ENCODE measurements at regions not wholly inside any gene's neighbourhood (a gene's known extent, or its start where the extent isn't known, plus 50 kb on each side); places are given as distances from the start of the nearest gene placed in this dataset.

DNA sequence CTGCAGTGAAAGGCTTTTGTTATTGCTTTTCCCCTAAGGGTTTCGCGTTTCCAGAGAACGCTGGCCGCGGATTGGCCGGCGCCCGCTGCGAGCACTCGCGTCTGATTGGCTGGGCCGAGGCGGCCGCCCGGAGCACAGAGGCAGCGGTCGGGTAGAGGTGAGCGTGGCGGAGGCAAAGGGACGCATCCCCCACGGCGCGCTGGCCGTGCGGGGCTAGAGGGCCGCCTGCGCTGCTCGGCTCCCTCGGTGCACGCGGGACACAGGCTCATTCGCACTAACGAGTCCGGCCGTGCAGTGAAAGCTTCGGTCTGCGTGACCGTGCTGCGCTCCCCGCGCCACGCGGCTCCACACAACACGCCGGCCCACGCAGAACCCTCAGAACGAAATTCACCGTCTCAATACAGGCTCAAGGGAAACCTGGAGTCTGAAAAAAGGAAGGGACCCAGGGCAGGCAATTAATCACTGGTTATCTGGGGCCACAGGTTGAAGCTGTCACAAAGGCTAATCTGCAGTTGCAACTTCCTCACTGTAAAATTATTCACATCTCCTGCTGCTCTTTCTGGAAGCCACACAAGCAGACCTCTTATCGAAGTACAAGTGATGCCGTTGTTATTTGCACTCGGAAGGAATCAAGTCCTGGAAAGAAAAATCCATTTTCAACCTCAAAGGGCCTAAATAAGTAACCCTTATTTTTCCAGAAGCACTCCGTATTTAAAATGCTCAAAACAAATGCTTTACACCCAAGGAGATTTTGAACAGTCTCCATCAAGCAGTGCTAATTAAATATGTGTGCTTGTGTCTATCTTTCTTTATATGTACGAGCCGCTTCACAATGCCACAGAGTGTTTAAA is 94.6 kb downstream of the ZNF608 start:
- TF ChIP-seq ELF1 (IDR thresholded peaks at IDR 0.05) (no peak), TCF12 (IDR thresholded peaks at IDR 0.05) (no peak), MEF2A (IDR thresholded peaks at IDR 0.05; ENCODE audit: borderline replicate concordance, low read depth) (no peak), NRF1 (IDR thresholded peaks at IDR 0.05; ENCODE audit: low read depth, low read length) (no peak), CHD2 (IDR thresholded peaks at IDR 0.05; ENCODE audit: low read length, partially characterized antibody) (peak; percentile 13), POLR2AphosphoS5 (IDR thresholded peaks at IDR 0.05; ENCODE audit: low read depth, low read length) (no peak), YY1 (IDR thresholded peaks at IDR 0.05; ENCODE audit: low read depth) (no peak), RAD21 (IDR thresholded peaks at IDR 0.05; ENCODE audit: low read length) (peak; percentile 24; the same call in 1 of the 2 replicates), EZH2phosphoT487 (IDR thresholded peaks at IDR 0.05; ENCODE audit: borderline replicate concordance, low read depth) (no peak)
- TF ChIP-seq, protein P1, sequence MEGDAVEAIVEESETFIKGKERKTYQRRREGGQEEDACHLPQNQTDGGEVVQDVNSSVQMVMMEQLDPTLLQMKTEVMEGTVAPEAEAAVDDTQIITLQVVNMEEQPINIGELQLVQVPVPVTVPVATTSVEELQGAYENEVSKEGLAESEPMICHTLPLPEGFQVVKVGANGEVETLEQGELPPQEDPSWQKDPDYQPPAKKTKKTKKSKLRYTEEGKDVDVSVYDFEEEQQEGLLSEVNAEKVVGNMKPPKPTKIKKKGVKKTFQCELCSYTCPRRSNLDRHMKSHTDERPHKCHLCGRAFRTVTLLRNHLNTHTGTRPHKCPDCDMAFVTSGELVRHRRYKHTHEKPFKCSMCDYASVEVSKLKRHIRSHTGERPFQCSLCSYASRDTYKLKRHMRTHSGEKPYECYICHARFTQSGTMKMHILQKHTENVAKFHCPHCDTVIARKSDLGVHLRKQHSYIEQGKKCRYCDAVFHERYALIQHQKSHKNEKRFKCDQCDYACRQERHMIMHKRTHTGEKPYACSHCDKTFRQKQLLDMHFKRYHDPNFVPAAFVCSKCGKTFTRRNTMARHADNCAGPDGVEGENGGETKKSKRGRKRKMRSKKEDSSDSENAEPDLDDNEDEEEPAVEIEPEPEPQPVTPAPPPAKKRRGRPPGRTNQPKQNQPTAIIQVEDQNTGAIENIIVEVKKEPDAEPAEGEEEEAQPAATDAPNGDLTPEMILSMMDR (IDR thresholded peaks at IDR 0.05), result no peak
- TF ChIP-seq, protein P2, sequence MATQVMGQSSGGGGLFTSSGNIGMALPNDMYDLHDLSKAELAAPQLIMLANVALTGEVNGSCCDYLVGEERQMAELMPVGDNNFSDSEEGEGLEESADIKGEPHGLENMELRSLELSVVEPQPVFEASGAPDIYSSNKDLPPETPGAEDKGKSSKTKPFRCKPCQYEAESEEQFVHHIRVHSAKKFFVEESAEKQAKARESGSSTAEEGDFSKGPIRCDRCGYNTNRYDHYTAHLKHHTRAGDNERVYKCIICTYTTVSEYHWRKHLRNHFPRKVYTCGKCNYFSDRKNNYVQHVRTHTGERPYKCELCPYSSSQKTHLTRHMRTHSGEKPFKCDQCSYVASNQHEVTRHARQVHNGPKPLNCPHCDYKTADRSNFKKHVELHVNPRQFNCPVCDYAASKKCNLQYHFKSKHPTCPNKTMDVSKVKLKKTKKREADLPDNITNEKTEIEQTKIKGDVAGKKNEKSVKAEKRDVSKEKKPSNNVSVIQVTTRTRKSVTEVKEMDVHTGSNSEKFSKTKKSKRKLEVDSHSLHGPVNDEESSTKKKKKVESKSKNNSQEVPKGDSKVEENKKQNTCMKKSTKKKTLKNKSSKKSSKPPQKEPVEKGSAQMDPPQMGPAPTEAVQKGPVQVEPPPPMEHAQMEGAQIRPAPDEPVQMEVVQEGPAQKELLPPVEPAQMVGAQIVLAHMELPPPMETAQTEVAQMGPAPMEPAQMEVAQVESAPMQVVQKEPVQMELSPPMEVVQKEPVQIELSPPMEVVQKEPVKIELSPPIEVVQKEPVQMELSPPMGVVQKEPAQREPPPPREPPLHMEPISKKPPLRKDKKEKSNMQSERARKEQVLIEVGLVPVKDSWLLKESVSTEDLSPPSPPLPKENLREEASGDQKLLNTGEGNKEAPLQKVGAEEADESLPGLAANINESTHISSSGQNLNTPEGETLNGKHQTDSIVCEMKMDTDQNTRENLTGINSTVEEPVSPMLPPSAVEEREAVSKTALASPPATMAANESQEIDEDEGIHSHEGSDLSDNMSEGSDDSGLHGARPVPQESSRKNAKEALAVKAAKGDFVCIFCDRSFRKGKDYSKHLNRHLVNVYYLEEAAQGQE (IDR thresholded peaks at IDR 0.05; ENCODE audit: low read depth, low read length), result no peak
- TF ChIP-seq, protein P3, sequence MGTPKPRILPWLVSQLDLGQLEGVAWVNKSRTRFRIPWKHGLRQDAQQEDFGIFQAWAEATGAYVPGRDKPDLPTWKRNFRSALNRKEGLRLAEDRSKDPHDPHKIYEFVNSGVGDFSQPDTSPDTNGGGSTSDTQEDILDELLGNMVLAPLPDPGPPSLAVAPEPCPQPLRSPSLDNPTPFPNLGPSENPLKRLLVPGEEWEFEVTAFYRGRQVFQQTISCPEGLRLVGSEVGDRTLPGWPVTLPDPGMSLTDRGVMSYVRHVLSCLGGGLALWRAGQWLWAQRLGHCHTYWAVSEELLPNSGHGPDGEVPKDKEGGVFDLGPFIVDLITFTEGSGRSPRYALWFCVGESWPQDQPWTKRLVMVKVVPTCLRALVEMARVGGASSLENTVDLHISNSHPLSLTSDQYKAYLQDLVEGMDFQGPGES (IDR thresholded peaks at IDR 0.05; ENCODE audit: low read depth, low read length), result peak; percentile 54
- TF ChIP-seq, protein P4, sequence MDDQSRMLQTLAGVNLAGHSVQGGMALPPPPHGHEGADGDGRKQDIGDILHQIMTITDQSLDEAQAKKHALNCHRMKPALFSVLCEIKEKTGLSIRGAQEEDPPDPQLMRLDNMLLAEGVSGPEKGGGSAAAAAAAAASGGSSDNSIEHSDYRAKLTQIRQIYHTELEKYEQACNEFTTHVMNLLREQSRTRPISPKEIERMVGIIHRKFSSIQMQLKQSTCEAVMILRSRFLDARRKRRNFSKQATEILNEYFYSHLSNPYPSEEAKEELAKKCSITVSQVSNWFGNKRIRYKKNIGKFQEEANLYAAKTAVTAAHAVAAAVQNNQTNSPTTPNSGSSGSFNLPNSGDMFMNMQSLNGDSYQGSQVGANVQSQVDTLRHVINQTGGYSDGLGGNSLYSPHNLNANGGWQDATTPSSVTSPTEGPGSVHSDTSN (IDR thresholded peaks at IDR 0.05), result no peak

All from SK-N-SH (cell line).